ENCODE measurements at regions not wholly inside any gene's neighbourhood (a gene's known extent, or its start where the extent isn't known, plus 50 kb on each side); places are given as distances from the start of the nearest gene placed in this dataset.

GRCh38 chr14:86086962-86087361, 557.0 kb downstream of the FLRT2 start:
- DNase-seq (ENCODE audit: low spot score): no peak
- POLR2A ChIA-PET: no interaction called here
- 0 out of 6 replicates have a peak overlapping the region, but pooled peaks of 1 of the 3 experiments have one; percentile 1 for H3K4me3 ChIP-seq (replicated peaks in 1 of 3; ENCODE audit: insufficient read depth in 1 of 3, low read depth in 2 of 3, low read length in 3 of 3)
- no peaks in the 10 kb centered on the region for H4K20me1 ChIP-seq (ENCODE audit: insufficient read depth, low read length)
- peaks cover 83% of the 10 kb centered on the region for H3K9me3 ChIP-seq (ENCODE audit: low read length)
- no peak overlapping the region for H3K9ac ChIP-seq (ENCODE audit: insufficient read depth, low read depth, low read length)
- no peak for TF ChIP-seq ATF7-NPFF (CRISPR knock-in tag; IDR thresholded peaks at IDR 0.05; ENCODE audit: low read depth)
- no peak for TF ChIP-seq MZF1 (CRISPR knock-in tag; IDR thresholded peaks at IDR 0.05; ENCODE audit: borderline replicate concordance)
- no peak for TF ChIP-seq PHF21A (CRISPR knock-in tag; IDR thresholded peaks at IDR 0.05)
- TF ChIP-seq ARNTL (CRISPR knock-in tag; IDR thresholded peaks at IDR 0.05): no peak
- TF ChIP-seq ZNF414 (CRISPR knock-in tag; IDR thresholded peaks at IDR 0.05): no peak
- TF ChIP-seq CSRNP2 (CRISPR knock-in tag; conservative IDR thresholded peaks at IDR 0.05; ENCODE audit: low read depth): no peak
- no peak for TF ChIP-seq HIC2 (CRISPR knock-in tag; IDR thresholded peaks at IDR 0.05; ENCODE audit: low read depth)
- TF ChIP-seq E2F1 (CRISPR knock-in tag; IDR thresholded peaks at IDR 0.05): no peak
- H3K4me2 ChIP-seq (ENCODE audit: low read depth, low read length): no peak overlapping the region
- intact Hi-C loops (cut with micrococcal nuclease; ENCODE audit: unreplicated experiment): no loop called here
- H2AFZ ChIP-seq (ENCODE audit: low read length): no peak overlapping the region
- no peaks in the 10 kb centered on the region for H3K36me3 ChIP-seq (replicated peaks in 1 of 2; ENCODE audit: control insufficient read depth in 1 of 2, insufficient read depth in 2 of 2, low read length in 2 of 2)
- no peaks in the 10 kb centered on the region for H3K4me1 ChIP-seq (ENCODE audit: insufficient read depth, low read length)
- ATAC-seq: no peak
- WGBS (ENCODE audit: low lambda C conversion rate): 21% methylated on average over 1 of the region's 1 CpG
- in situ Hi-C loops (cut with HindIII; ENCODE audit: extremely low pct_ligation_motif_present, low pct_unique_long_range_greater_than_20kb): no loop called here
- H3K79me2 ChIP-seq (ENCODE audit: insufficient read depth, low read length): no peaks in the 10 kb centered on the region
- H3K27ac ChIP-seq (ENCODE audit: extremely low read length, insufficient read depth, low read length): no peak overlapping the region
- CTCF ChIA-PET (ENCODE audit: low intra/inter-chr PET ratio, low total read pairs): no interaction called here
- BruUV-seq (replicated peaks): no TSS peak
- FAIRE-seq: no peak
- no peaks in the 10 kb centered on the region for H3K27me3 ChIP-seq (ENCODE audit: control insufficient read depth in 1 of 2, insufficient read depth in 2 of 2, low read length in 2 of 2)
